Fibroblast of lung (primary cell): ENCODE measurements at regions not wholly inside any gene's neighbourhood (a gene's known extent, or its start where the extent isn't known, plus 50 kb on each side); places are given as distances from the start of the nearest gene placed in this dataset.

Experiments used
- CTCF ChIP-seq, 2 donors: IDR thresholded peaks in 1 of 2; conservative IDR thresholded peaks in 1 of 2; 1 replicate in 1 of 2; 2 replicates in 1 of 2; pipeline ENCODE4 v1.5.1; 2011 to 2012; ENCODE audit warnings: low read length in 2 of 2, control low read depth in 1 of 2, inconsistent platforms in 1 of 2, low read depth in 1 of 2, mild to moderate bottlenecking in 1 of 2
- EZH2 ChIP-seq: IDR thresholded peaks from 2 replicates; pipeline ENCODE4 v1.5.1; 2012; ENCODE audit warnings: low read length, control low read depth, mild to moderate bottlenecking; ENCODE audit errors: missing control alignments

GRCh38 chr6:3560211-3560610 is 103.4 kb upstream of the SLC22A23 start:
- no peak for TF ChIP-seq CTCF (conservative IDR thresholded peaks at IDR 0.05 in 1 of 2, IDR thresholded peaks at IDR 0.05 in 1 of 2; ENCODE audit: low read depth in 1 of 2, low read length in 2 of 2)
- no peak for TF ChIP-seq EZH2
